ENCODE measurements at regions not wholly inside any gene's neighbourhood (a gene's known extent, or its start where the extent isn't known, plus 50 kb on each side); places are given as distances from the start of the nearest gene placed in this dataset.

- Histone ChIP-seq H3K36me3 (ENCODE audit: control insufficient read depth in 1 of 2, insufficient read depth in 2 of 2, low read depth in 1 of 2, low read length in 2 of 2) (no peaks in the 10 kb centered on the region), H2BK120ac (ENCODE audit: low read depth, low read length) (no peak overlapping the region), H2AFZ (ENCODE audit: low read depth, low read length) (no peak overlapping the region), H3K9ac (ENCODE audit: low read length) (no peak overlapping the region), H3K27ac (ENCODE audit: low read length, poor library complexity, severe bottlenecking) (no peak overlapping the region), H3K18ac (ENCODE audit: low read depth in 1 of 2, low read length in 2 of 2) (no peak overlapping the region), H4K91ac (ENCODE audit: low read length) (no peak overlapping the region), H3K23ac (ENCODE audit: low read length in 2 of 2) (no peak overlapping the region), H2BK15ac (ENCODE audit: low read depth, poor library complexity, severe bottlenecking) (no peak overlapping the region), H4K8ac (ENCODE audit: low read length) (no peak overlapping the region), H2BK12ac (ENCODE audit: low read length in 2 of 2) (no peak overlapping the region), H2AK5ac (ENCODE audit: low read length, severe bottlenecking) (no peak overlapping the region), H3K4me3 (ENCODE audit: insufficient read depth in 1 of 2, low read depth in 1 of 2, low read length in 2 of 2) (no peak overlapping the region), H3K4me1 (ENCODE audit: control insufficient read depth, insufficient read depth, low read depth, low read length) (no peaks in the 10 kb centered on the region), H3K27me3 (ENCODE audit: control insufficient read depth in 1 of 2, insufficient read depth in 1 of 2, low read length in 2 of 2) (peaks cover 0 to 71% of the 10 kb centered on the region in 2 experiments), H3K14ac (ENCODE audit: low read length in 2 of 2) (no peak overlapping the region), H3K79me1 (replicated peaks; ENCODE audit: low read length, poor library complexity, severe bottlenecking) (no peaks in the 10 kb centered on the region), H3K4ac (ENCODE audit: low read depth in 1 of 2, low read length in 2 of 2) (no peak overlapping the region), H3K4me2 (ENCODE audit: low read length, poor library complexity, severe bottlenecking) (no peak overlapping the region), H2BK5ac (ENCODE audit: low read depth, low read length, poor library complexity, severe bottlenecking) (no peak overlapping the region), H3K9me3 (ENCODE audit: control insufficient read depth, low read length) (no peaks in the 10 kb centered on the region)
- WGBS: 81% methylated on average over 15 of the region's 15 CpGs
- no peak for DNase-seq
Observed at GRCh38 chr17:74098136-74099024, 105.1 kb upstream of the RPL38 start.

GRCh38 chr17:74099442-74100340 is 103.8 kb upstream of the RPL38 start:
- Histone ChIP-seq H2BK12ac (ENCODE audit: low read length in 2 of 2) (no peak overlapping the region), H3K4me1 (ENCODE audit: control insufficient read depth, insufficient read depth, low read depth, low read length) (no peaks in the 10 kb centered on the region), H3K14ac (ENCODE audit: low read length in 2 of 2) (no peak overlapping the region), H3K23ac (ENCODE audit: low read length in 2 of 2) (no peak overlapping the region), H3K9me3 (ENCODE audit: control insufficient read depth, low read length) (no peaks in the 10 kb centered on the region), H2BK15ac (ENCODE audit: low read depth, poor library complexity, severe bottlenecking) (no peak overlapping the region), H4K8ac (ENCODE audit: low read length) (no peak overlapping the region), H2BK5ac (ENCODE audit: low read depth, low read length, poor library complexity, severe bottlenecking) (no peak overlapping the region), H2AK5ac (ENCODE audit: low read length, severe bottlenecking) (no peak overlapping the region), H3K36me3 (ENCODE audit: control insufficient read depth in 1 of 2, insufficient read depth in 2 of 2, low read depth in 1 of 2, low read length in 2 of 2) (no peaks in the 10 kb centered on the region), H3K27ac (ENCODE audit: low read length, poor library complexity, severe bottlenecking) (no peak overlapping the region), H3K4ac (ENCODE audit: low read depth in 1 of 2, low read length in 2 of 2) (no peak overlapping the region), H3K4me3 (ENCODE audit: insufficient read depth in 1 of 2, low read depth in 1 of 2, low read length in 2 of 2) (no peak overlapping the region), H3K18ac (ENCODE audit: low read depth in 1 of 2, low read length in 2 of 2) (no peak overlapping the region), H4K91ac (ENCODE audit: low read length) (no peak overlapping the region), H3K79me1 (replicated peaks; ENCODE audit: low read length, poor library complexity, severe bottlenecking) (no peaks in the 10 kb centered on the region), H3K4me2 (ENCODE audit: low read length, poor library complexity, severe bottlenecking) (no peak overlapping the region), H3K9ac (ENCODE audit: low read length) (no peak overlapping the region), H3K27me3 (ENCODE audit: control insufficient read depth in 1 of 2, insufficient read depth in 1 of 2, low read length in 2 of 2) (peaks cover 0 to 78% of the 10 kb centered on the region in 2 experiments), H2AFZ (ENCODE audit: low read depth, low read length) (no peak overlapping the region), H2BK120ac (ENCODE audit: low read depth, low read length) (no peak overlapping the region)
- 53% methylated on average over 13 of the region's 16 CpGs for WGBS
- no peak for DNase-seq

- Histone ChIP-seq H4K91ac (ENCODE audit: low read length) (no peak overlapping the region), H3K27me3 (ENCODE audit: control insufficient read depth in 1 of 2, insufficient read depth in 1 of 2, low read length in 2 of 2) (peaks cover 0 to 64% of the 10 kb centered on the region in 2 experiments), H2AK5ac (ENCODE audit: low read length, severe bottlenecking) (no peak overlapping the region), H3K36me3 (ENCODE audit: control insufficient read depth in 1 of 2, insufficient read depth in 2 of 2, low read depth in 1 of 2, low read length in 2 of 2) (no peaks in the 10 kb centered on the region), H2BK120ac (ENCODE audit: low read depth, low read length) (no peak overlapping the region), H4K8ac (ENCODE audit: low read length) (no peak overlapping the region), H3K9ac (ENCODE audit: low read length) (no peak overlapping the region), H2BK12ac (ENCODE audit: low read length in 2 of 2) (no peak overlapping the region), H2BK5ac (ENCODE audit: low read depth, low read length, poor library complexity, severe bottlenecking) (no peak overlapping the region), H3K14ac (ENCODE audit: low read length in 2 of 2) (no peak overlapping the region), H3K4me3 (ENCODE audit: insufficient read depth in 1 of 2, low read depth in 1 of 2, low read length in 2 of 2) (no peak overlapping the region), H3K18ac (ENCODE audit: low read depth in 1 of 2, low read length in 2 of 2) (no peak overlapping the region), H3K79me1 (replicated peaks; ENCODE audit: low read length, poor library complexity, severe bottlenecking) (no peaks in the 10 kb centered on the region), H3K27ac (ENCODE audit: low read length, poor library complexity, severe bottlenecking) (no peak overlapping the region), H3K4ac (ENCODE audit: low read depth in 1 of 2, low read length in 2 of 2) (no peak overlapping the region), H3K4me2 (ENCODE audit: low read length, poor library complexity, severe bottlenecking) (no peak overlapping the region), H3K23ac (ENCODE audit: low read length in 2 of 2) (no peak overlapping the region), H3K9me3 (ENCODE audit: control insufficient read depth, low read length) (no peaks in the 10 kb centered on the region), H2BK15ac (ENCODE audit: low read depth, poor library complexity, severe bottlenecking) (no peak overlapping the region), H2AFZ (ENCODE audit: low read depth, low read length) (no peak overlapping the region), H3K4me1 (ENCODE audit: control insufficient read depth, insufficient read depth, low read depth, low read length) (no peaks in the 10 kb centered on the region)
- 90% methylated on average over 5 of the region's 5 CpGs for WGBS
- DNase-seq: no peak
Observed at GRCh38 chr17:74104921-74105320, 98.6 kb upstream of the RPL38 start.

GRCh38 chr17:74107107-74107506 is 96.4 kb upstream of the RPL38 start:
- 88% methylated on average over 15 of the region's 15 CpGs for WGBS

More at GRCh38 chr17:74107107-74107506, 96.4 kb upstream of the RPL38 start:
- Histone ChIP-seq H4K8ac (ENCODE audit: low read length) (no peak overlapping the region), H4K91ac (ENCODE audit: low read length) (no peak overlapping the region), H2BK5ac (ENCODE audit: low read depth, low read length, poor library complexity, severe bottlenecking) (no peak overlapping the region), H3K4me3 (ENCODE audit: insufficient read depth in 1 of 2, low read depth in 1 of 2, low read length in 2 of 2) (no peak overlapping the region), H3K27me3 (ENCODE audit: control insufficient read depth in 1 of 2, insufficient read depth in 1 of 2, low read length in 2 of 2) (peaks cover 0 to 47% of the 10 kb centered on the region in 2 experiments), H3K9ac (ENCODE audit: low read length) (no peak overlapping the region), H3K14ac (ENCODE audit: low read length in 2 of 2) (no peak overlapping the region), H3K4ac (ENCODE audit: low read depth in 1 of 2, low read length in 2 of 2) (no peak overlapping the region), H2BK120ac (ENCODE audit: low read depth, low read length) (no peak overlapping the region), H3K36me3 (ENCODE audit: control insufficient read depth in 1 of 2, insufficient read depth in 2 of 2, low read depth in 1 of 2, low read length in 2 of 2) (no peaks in the 10 kb centered on the region), H3K27ac (ENCODE audit: low read length, poor library complexity, severe bottlenecking) (no peak overlapping the region), H3K23ac (ENCODE audit: low read length in 2 of 2) (no peak overlapping the region), H3K4me1 (ENCODE audit: control insufficient read depth, insufficient read depth, low read depth, low read length) (no peaks in the 10 kb centered on the region), H2AK5ac (ENCODE audit: low read length, severe bottlenecking) (no peak overlapping the region), H2AFZ (ENCODE audit: low read depth, low read length) (no peak overlapping the region), H3K18ac (ENCODE audit: low read depth in 1 of 2, low read length in 2 of 2) (no peak overlapping the region), H2BK12ac (ENCODE audit: low read length in 2 of 2) (no peak overlapping the region), H3K9me3 (ENCODE audit: control insufficient read depth, low read length) (peaks cover under 1% of the 10 kb centered on the region), H3K4me2 (ENCODE audit: low read length, poor library complexity, severe bottlenecking) (no peak overlapping the region), H2BK15ac (ENCODE audit: low read depth, poor library complexity, severe bottlenecking) (no peak overlapping the region), H3K79me1 (replicated peaks; ENCODE audit: low read length, poor library complexity, severe bottlenecking) (no peaks in the 10 kb centered on the region)
- no peak for DNase-seq

Data from mesenchymal stem cell (in vitro differentiated cells and primary cell).